Prostate gland (tissue), 2 donors: ENCODE measurements at regions not wholly inside any gene's neighbourhood (a gene's known extent, or its start where the extent isn't known, plus 50 kb on each side); places are given as distances from the start of the nearest gene placed in this dataset.

Experiments used
- POLR2A ChIP-seq: fragments of 450-650 bp; IDR thresholded peaks from one replicate; pipeline ENCODE4 v1.6.1; 2016; ENCODE audit warnings: antibody characterized with exemption, mild to moderate bottlenecking
- TF ChIP-seq, protein P1 (sequence below), 4 experiments: fragments of 200-600 bp in 2 of 4; fragments of 450-650 bp in 2 of 4; sonication (generic) in 2 of 4; IDR thresholded peaks; 1 replicate in 3 of 4; 2 replicates in 1 of 4; pipeline ENCODE4 v1.5.1; 2016 to 2019; ENCODE audit warnings: antibody characterized with exemption in 4 of 4, mild to moderate bottlenecking in 2 of 4, moderate library complexity in 2 of 4

DNA sequence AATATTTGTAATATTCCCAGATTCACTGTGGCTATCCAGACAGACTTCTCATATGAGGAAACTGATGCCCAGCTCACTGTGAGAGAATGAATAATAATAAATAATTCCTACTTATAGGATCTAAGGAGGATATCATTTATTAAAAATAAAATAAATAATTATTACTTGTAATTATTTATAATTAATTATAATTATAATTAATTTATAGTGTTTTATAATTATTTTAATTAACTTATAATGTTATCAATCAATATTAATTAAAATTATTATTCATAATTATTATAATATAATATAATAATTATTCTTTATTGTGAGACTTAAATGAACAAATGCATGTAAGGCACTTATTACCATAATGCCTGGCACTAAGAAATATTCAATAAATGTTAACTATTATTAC, 192.8 kb downstream of the GALC start:
- TF ChIP-seq, protein P1, sequence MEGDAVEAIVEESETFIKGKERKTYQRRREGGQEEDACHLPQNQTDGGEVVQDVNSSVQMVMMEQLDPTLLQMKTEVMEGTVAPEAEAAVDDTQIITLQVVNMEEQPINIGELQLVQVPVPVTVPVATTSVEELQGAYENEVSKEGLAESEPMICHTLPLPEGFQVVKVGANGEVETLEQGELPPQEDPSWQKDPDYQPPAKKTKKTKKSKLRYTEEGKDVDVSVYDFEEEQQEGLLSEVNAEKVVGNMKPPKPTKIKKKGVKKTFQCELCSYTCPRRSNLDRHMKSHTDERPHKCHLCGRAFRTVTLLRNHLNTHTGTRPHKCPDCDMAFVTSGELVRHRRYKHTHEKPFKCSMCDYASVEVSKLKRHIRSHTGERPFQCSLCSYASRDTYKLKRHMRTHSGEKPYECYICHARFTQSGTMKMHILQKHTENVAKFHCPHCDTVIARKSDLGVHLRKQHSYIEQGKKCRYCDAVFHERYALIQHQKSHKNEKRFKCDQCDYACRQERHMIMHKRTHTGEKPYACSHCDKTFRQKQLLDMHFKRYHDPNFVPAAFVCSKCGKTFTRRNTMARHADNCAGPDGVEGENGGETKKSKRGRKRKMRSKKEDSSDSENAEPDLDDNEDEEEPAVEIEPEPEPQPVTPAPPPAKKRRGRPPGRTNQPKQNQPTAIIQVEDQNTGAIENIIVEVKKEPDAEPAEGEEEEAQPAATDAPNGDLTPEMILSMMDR (IDR thresholded peaks at IDR 0.05): no peak
- TF ChIP-seq POLR2A: no peak
